OCI-LY1 (cell line): ENCODE measurements at regions not wholly inside any gene's neighbourhood (a gene's known extent, or its start where the extent isn't known, plus 50 kb on each side); places are given as distances from the start of the nearest gene placed in this dataset.

Experiments used
- CTCF ChIP-seq: fragments of 200-600 bp; sonication (generic), shearing (Covaris generic); IDR thresholded peaks from 2 replicates; pipeline ENCODE4 v1.5.1; 2017; ENCODE audit warnings: mild to moderate bottlenecking, antibody characterized with exemption, low read length, moderate library complexity, mixed read lengths
- EZH2 ChIP-seq: fragments of 200-600 bp; sonication (generic), shearing (Covaris generic); IDR thresholded peaks from 2 replicates; pipeline ENCODE4 v1.8.0; 2017; ENCODE audit warnings: borderline replicate concordance, mixed run types, mild to moderate bottlenecking, antibody characterized with exemption, low read length, moderate library complexity, mixed read lengths

GRCh38 chr3:6803619-6804018 is 57.3 kb upstream of the GRM7 start:
- TF ChIP-seq CTCF, result no peak
- TF ChIP-seq EZH2, result no peak
